Naive B cell (primary cell): ENCODE measurements at regions not wholly inside any gene's neighbourhood (a gene's known extent, or its start where the extent isn't known, plus 50 kb on each side); places are given as distances from the start of the nearest gene placed in this dataset.

Experiments
- ATAC-seq, 2 donors: fragments of 150-1000 bp; cut with Tn5 transposase; 2 replicates each; pipeline ENCODE4 v1.10.0; 2021; ENCODE audit warnings: low read depth in 2 of 2, mild to moderate bottlenecking in 2 of 2, moderate library complexity in 2 of 2
- DNase-seq: peaks from one replicate; pipeline ENCODE4 v3.0.0; 2022
- H3K27ac Mint-ChIP-seq, 6 donors: one replicate each; pipeline ENCODE4 v1.8.0; 2020 to 2022; ENCODE audit warnings: mild to moderate bottlenecking in 6 of 6, mixed read lengths in 6 of 6, moderate library complexity in 5 of 6, inconsistent platforms in 2 of 6
- H3K27me3 Mint-ChIP-seq, 3 donors: one replicate each; pipeline ENCODE4 v1.8.0; 2021 to 2022; ENCODE audit warnings: mixed read lengths in 3 of 3, mild to moderate bottlenecking in 1 of 3
- H3K36me3 Mint-ChIP-seq, 2 donors: one replicate each; pipeline ENCODE4 v1.8.0; 2020 to 2022; ENCODE audit warnings: mixed read lengths in 2 of 2, inconsistent platforms in 1 of 2, mild to moderate bottlenecking in 1 of 2
- H3K4me1 Mint-ChIP-seq, 3 donors: one replicate each; pipeline ENCODE4 v1.8.0; 2020 to 2022; ENCODE audit warnings: mixed read lengths in 3 of 3, inconsistent platforms in 1 of 3, mild to moderate bottlenecking in 1 of 3, moderate library complexity in 1 of 3
- H3K4me3 Mint-ChIP-seq, 8 donors: one replicate each; pipeline ENCODE4 v1.8.0; 2020 to 2022; ENCODE audit warnings: mild to moderate bottlenecking in 8 of 8, mixed read lengths in 8 of 8, moderate library complexity in 8 of 8, inconsistent platforms in 2 of 8
- H3K9me3 Mint-ChIP-seq, 7 donors: one replicate each; pipeline ENCODE4 v1.8.0; 2020 to 2022; ENCODE audit warnings: mixed read lengths in 7 of 7, mild to moderate bottlenecking in 5 of 7, inconsistent platforms in 2 of 7, moderate library complexity in 1 of 7

DNA sequence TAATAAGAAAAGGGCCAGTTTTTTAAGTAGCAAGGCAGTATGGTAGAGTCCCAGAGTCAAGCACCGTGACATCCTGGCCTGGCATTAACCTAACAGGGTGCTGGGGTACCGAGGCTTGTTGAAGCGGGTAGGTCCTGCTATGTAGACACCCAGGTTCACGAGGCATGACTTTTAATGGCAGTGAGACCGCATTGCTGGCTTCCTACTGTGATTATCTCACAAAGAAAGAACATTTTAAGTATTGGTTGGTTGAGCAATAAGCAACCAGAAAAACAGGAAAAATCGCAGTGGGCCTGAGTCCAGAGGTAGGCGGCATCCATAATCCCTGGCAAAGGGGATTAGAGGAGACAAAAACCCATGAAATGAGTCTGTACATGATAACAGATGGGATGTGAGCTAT lies 927.9 kb upstream of the ACVR2A start:
- peaks cover 0 to 4% (median 0%) of the 10 kb centered on the region in 7 donors for H3K9me3 Mint-ChIP-seq
- no peaks in the 10 kb centered on the region for H3K4me1 Mint-ChIP-seq

DNA sequence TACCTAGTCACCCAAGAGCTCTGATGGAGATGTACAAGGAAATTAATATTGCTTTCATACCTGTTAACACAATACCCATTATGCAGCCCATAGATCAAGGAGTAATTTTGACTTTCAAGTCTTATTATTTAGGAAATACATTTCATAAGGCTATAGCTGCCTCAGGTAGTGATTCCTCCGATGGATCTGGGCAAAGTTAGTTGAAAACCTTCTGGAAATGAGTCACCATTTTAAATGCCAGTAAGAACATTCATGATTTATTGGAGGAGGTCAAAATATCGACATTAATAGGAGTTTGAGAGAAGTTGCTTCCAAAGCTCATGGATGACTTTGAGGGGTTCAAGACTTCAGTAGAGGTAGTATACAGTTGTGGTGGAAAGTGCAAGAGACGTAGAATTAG lies 931.4 kb upstream of the ACVR2A start:
- H3K27ac Mint-ChIP-seq: no peak overlapping the region
- no peaks in the 10 kb centered on the region for H3K36me3 Mint-ChIP-seq
- peaks cover 2 to 16% (median 4%) of the 10 kb centered on the region in 7 donors for H3K9me3 Mint-ChIP-seq
- no peak overlapping the region for H3K4me3 Mint-ChIP-seq
- ATAC-seq (no peak), DNase-seq (no peak)
- no peaks in the 10 kb centered on the region for H3K27me3 Mint-ChIP-seq
- H3K4me1 Mint-ChIP-seq: no peaks in the 10 kb centered on the region

More for the DNA sequence above, 927.9 kb upstream of the ACVR2A start:
- no peak for ATAC-seq
- Mint-ChIP-seq H3K27me3 (no peaks in the 10 kb centered on the region), H3K36me3 (no peaks in the 10 kb centered on the region), H3K27ac (no peak overlapping the region), H3K4me3 (no peak overlapping the region)
- DNase-seq: no peak

DNA sequence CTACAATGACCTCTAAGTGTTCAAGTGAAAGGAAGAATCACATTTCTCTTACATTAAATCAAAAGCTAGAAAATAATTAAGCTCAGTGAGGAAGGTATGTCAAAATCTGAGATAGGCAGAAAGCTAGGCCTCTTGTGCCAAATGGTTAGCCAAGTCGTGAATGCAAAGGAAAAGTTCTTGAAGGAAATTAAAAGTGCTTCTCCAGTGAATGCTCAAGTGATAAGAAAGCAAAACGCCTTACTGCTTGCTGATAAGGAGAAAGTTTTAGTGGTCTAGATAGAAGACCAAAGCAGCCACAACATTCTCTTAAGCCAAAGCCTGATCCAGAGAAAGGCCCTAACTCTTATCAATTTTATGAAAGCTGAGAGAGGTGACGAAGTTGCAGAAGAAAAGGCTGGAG lies 932.3 kb upstream of the ACVR2A start:
- ATAC-seq (no peak), DNase-seq (no peak)
- Mint-ChIP-seq H3K36me3 (no peaks in the 10 kb centered on the region), H3K9me3 (peaks cover 2 to 16% (median 4%) of the 10 kb centered on the region in 7 donors), H3K4me3 (no peak overlapping the region), H3K4me1 (no peaks in the 10 kb centered on the region), H3K27me3 (no peaks in the 10 kb centered on the region), H3K27ac (no peak overlapping the region)

DNA sequence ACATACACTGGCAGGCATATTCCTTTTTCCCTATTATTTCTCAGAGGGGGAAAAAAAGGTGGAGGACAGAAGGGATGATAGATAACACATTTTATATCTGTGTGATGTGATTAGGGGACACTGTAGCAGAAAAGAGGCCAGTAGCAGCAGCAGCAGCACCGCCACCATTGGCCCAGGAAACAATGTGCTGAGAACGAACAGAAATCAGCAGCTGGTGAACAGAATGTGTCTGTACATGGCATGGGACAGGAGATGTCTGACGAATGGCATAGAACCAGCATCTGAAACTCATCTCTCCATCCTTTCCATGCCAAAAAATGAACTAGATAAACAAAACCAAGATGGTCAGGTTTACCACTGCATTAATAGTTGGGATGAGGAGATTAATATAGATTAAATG lies 936.1 kb upstream of the ACVR2A start:
- no peak for ATAC-seq
- H3K27me3 Mint-ChIP-seq: no peaks in the 10 kb centered on the region
- H3K4me3 Mint-ChIP-seq: no peak overlapping the region
- no peak for DNase-seq
- H3K36me3 Mint-ChIP-seq: no peaks in the 10 kb centered on the region
- peaks cover 2 to 21% (median 4%) of the 10 kb centered on the region in 7 donors for H3K9me3 Mint-ChIP-seq
- H3K27ac Mint-ChIP-seq: no peak overlapping the region
- H3K4me1 Mint-ChIP-seq: no peaks in the 10 kb centered on the region

DNA sequence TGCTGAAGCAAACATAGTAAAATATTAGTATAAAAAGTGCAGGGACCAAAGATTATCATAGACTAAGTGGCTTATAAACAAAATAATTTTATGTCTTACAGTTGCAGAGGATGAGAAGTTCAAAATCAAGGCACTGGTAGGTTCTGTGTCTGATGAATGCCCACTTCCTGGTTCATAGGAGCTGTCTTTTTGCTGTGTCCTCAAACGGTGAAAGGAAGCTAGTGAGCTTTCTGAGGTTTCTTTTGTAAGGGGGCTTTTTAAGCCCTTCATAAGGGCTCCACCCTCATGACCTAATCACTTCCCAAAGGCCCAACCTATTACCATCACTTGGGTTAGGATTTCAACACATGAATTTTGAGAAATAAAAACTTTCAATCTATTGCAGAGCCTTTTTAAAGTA lies 946.7 kb upstream of the ACVR2A start:
- Mint-ChIP-seq H3K36me3 (no peaks in the 10 kb centered on the region), H3K27ac (no peak overlapping the region), H3K4me3 (no peak overlapping the region), H3K4me1 (no peaks in the 10 kb centered on the region), H3K9me3 (peaks cover 0 to 4% (median 0%) of the 10 kb centered on the region in 7 donors), H3K27me3 (no peaks in the 10 kb centered on the region)
- no peak for DNase-seq
- ATAC-seq: no peak

DNA sequence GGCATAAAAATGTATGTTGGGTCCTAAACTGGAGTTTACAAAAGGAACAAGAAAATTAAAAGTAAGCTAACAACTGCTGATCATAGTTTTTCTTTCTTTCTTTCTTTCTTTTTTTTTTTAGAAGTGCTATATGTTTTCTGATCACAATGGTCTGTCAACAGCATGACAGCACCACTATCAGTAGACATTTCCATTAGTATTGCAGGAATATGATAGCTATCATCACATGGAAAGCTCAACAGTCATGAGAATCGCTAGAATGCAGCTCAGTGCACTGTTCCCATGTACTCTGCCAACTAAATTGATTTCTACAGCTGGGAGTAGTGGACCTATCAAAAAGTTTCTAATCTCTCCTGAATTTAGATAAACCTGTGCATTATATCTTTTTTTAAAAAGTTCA lies 950.3 kb upstream of the ACVR2A start:
- peaks cover 0 to 3% (median 0%) of the 10 kb centered on the region in 7 donors for H3K9me3 Mint-ChIP-seq
- DNase-seq: no peak
- no peak overlapping the region for H3K4me3 Mint-ChIP-seq
- no peak overlapping the region for H3K27ac Mint-ChIP-seq
- H3K36me3 Mint-ChIP-seq: no peaks in the 10 kb centered on the region
- H3K4me1 Mint-ChIP-seq: no peaks in the 10 kb centered on the region
- no peaks in the 10 kb centered on the region for H3K27me3 Mint-ChIP-seq
- no peak for ATAC-seq

DNA sequence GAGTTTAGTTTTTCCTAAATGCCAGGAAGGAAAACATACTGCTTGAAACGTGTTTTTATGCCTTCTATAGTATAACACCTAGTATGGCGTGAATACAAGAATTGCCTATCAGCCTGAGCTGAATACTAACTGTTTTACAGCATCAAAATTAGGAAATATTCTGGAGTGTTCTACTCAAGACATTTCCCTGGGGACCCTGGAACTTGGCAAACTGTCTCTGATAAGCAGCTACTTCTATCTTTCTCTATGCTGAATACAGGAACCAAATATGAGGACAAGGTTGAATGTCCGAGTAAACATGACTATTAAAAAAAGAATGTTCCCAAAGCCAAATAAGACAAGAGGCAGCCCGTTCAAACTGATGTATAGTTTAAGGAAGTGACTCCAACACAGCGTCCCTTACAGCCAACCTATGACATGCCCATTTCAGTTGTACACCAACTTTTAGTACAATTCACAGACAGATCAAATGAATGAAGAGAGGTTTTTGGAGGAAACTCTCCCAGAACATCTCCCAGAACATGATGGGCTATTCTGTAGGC lies 951.3 kb upstream of the ACVR2A start:
- Mint-ChIP-seq H3K27me3 (no peaks in the 10 kb centered on the region), H3K36me3 (no peaks in the 10 kb centered on the region), H3K9me3 (peaks cover 0 to 3% (median 0%) of the 10 kb centered on the region in 7 donors), H3K27ac (no peak overlapping the region), H3K4me1 (no peaks in the 10 kb centered on the region), H3K4me3 (no peak overlapping the region)
- DNase-seq (no peak), ATAC-seq (no peak)

DNA sequence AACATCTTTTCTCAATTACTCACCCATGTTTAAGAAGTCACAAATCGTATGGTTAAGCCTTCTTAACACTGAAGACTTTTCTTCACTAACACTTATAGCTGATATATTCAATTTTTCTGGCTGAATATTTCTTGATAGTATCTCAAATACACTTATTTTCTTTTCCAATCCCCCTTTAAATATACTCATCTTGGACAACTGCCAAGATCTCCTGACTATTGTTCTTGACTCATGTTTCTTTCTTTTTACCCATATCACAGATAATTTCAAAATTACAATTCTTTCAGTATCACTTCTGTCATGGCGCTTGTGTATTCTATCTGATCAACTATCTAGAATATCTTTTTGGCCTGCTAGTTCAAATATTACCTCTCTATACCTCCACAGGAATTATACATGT lies 954.3 kb upstream of the ACVR2A start:
- no peaks in the 10 kb centered on the region for H3K4me1 Mint-ChIP-seq
- no peaks in the 10 kb centered on the region for H3K27me3 Mint-ChIP-seq
- H3K9me3 Mint-ChIP-seq: peaks cover 0 to 3% (median 0%) of the 10 kb centered on the region in 7 donors
- DNase-seq (no peak), ATAC-seq (no peak)
- H3K36me3 Mint-ChIP-seq: no peaks in the 10 kb centered on the region
- H3K4me3 Mint-ChIP-seq: no peak overlapping the region
- no peak overlapping the region for H3K27ac Mint-ChIP-seq

DNA sequence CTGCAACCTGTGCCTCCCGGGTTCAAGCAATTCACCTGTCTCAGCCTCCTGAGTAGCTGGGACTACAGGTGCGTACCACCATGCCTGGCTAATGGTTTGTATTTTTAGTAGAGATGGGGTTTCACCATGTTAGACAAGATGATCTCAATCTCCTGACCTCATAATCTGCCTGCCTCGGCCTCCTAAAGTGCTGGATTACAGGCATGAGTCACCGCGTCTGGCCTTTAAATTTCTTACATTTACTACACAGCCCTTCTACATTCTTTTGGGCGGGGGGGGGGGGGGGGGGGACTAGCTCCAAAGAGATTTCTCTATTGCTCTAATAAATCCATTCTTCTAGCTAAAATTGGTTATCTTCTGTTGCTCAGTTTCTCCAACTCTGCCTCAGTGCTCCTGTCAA lies 964.9 kb upstream of the ACVR2A start:
- DNase-seq: no peak
- H3K9me3 Mint-ChIP-seq: peaks cover 0 to 12% (median 4%) of the 10 kb centered on the region in 7 donors
- no peak for ATAC-seq
- no peaks in the 10 kb centered on the region for H3K36me3 Mint-ChIP-seq
- H3K4me3 Mint-ChIP-seq: no peak overlapping the region
- H3K4me1 Mint-ChIP-seq: no peaks in the 10 kb centered on the region
- no peaks in the 10 kb centered on the region for H3K27me3 Mint-ChIP-seq
- H3K27ac Mint-ChIP-seq: no peak overlapping the region

DNA sequence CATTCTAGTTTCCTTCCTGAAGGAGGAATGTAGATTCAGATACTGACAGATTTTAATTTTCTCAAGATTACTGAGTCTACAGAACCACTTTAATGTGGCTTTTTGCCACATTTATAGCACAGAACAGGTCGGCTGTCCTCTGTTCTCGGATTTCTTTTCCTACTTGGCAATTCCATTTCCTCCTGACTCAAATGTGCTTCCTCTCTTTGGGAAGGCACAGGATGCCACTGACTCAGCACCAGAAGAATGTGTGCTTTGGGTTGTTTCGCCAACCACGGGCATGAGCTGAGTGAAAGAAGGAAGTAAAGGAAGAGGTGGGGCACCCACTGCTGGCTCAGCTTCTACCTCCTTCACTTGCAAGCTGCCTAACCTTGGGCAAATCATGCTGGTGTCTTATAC lies 970.6 kb upstream of the ACVR2A start:
- ATAC-seq (no peak), DNase-seq (no peak)
- Mint-ChIP-seq H3K4me1 (no peaks in the 10 kb centered on the region), H3K27ac (no peak overlapping the region), H3K9me3 (peaks cover 0 to 6% (median 0%) of the 10 kb centered on the region in 7 donors), H3K4me3 (no peak overlapping the region), H3K27me3 (no peaks in the 10 kb centered on the region), H3K36me3 (no peaks in the 10 kb centered on the region)

DNA sequence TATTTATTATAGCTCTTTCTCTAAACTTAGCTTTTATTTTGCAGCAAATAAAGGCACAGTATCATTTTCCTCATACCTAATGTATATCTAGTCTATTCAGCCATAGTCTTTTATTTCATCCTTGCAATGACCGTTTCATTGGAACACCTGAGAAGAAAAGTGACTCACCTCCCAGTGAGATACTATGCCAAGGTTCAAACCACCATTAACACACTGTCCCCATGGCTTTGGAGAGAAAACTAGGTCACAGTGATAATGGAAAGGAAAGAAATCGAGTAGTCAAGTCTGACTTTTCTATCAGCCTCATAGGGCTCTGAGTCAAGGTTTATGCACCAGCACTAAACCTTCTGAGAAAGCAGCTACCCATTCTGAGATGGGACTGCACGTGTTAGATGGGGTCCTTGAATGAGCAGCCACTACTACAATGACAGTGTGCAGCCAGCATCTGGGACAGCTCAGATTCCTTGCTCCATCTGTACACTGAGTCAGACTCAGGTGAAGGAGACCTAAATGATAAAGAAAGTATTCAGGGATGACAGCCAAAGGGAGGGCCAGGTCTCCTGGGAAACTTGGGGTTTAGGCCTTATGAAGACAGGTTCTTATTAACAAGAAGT lies 971.1 kb upstream of the ACVR2A start:
- Mint-ChIP-seq H3K4me3 (no peak overlapping the region), H3K9me3 (peaks cover 0 to 6% (median 0%) of the 10 kb centered on the region in 7 donors), H3K4me1 (no peaks in the 10 kb centered on the region), H3K36me3 (no peaks in the 10 kb centered on the region), H3K27me3 (no peaks in the 10 kb centered on the region), H3K27ac (no peak overlapping the region)
- DNase-seq: no peak
- ATAC-seq: no peak

DNA sequence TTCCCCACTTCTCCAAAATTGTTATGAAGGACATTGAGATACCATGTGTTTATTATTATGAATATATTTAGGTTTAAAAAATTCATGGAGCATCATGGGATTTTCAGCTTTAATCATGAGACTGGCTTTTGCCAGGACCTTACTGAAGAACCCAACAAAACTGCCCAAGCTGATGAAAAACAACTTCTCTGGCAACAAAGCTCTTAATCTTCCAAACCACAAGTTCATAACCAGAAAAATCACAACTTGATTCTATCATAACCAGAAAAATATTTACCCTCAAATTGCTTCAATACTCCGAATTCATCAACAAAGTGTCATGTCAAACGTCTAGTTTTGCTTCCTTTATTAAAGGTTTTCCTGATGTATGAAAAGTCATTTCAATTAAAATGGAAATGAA lies 971.8 kb upstream of the ACVR2A start:
- no peaks in the 10 kb centered on the region for H3K27me3 Mint-ChIP-seq
- ATAC-seq: no peak
- H3K4me3 Mint-ChIP-seq: no peak overlapping the region
- H3K9me3 Mint-ChIP-seq: peaks cover 0 to 6% (median 0%) of the 10 kb centered on the region in 7 donors
- H3K4me1 Mint-ChIP-seq: no peaks in the 10 kb centered on the region
- no peaks in the 10 kb centered on the region for H3K36me3 Mint-ChIP-seq
- DNase-seq: no peak
- no peak overlapping the region for H3K27ac Mint-ChIP-seq

DNA sequence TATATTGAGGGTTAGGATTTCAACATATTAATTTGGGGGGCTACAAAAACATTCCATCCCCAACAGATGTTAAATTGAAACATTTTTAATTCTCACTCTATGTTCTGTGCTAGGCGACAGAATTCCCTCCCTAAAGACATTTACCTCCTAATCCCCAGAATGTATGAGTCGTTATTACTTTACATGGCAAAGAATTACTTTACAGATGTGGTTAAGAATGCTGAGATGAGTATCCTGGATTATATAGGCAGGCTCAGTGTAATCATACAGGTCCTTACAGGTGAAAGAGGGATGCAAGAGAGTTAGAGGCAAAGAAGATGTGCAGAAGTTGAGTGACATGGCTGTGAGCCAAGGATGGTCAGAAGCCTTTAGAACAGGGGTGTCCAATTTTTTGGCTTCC lies 974.1 kb upstream of the ACVR2A start:
- H3K4me1 Mint-ChIP-seq: no peaks in the 10 kb centered on the region
- peaks cover 0 to 7% (median 0%) of the 10 kb centered on the region in 7 donors for H3K9me3 Mint-ChIP-seq
- no peaks in the 10 kb centered on the region for H3K27me3 Mint-ChIP-seq
- no peak for ATAC-seq
- no peak overlapping the region for H3K4me3 Mint-ChIP-seq
- no peak for DNase-seq
- no peaks in the 10 kb centered on the region for H3K36me3 Mint-ChIP-seq
- H3K27ac Mint-ChIP-seq: no peak overlapping the region

DNA sequence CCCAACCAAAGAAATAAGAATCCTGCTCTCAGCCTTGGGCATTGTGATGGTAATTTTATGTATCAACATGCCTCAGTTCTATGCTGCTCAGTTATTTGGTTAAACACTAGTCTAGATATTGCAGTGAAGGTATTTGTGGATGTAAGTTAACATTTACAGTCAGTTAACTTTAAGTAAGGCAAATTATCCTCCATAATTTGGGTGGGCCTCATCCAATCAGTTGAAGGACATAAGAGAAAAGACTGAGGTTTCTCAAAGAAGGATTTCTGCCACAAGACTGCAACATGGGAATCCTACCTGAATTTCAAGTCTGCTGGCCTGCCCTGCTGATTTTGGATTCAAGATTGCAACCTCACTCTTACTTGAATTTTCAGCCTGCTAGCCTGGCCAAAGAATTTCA lies 975.5 kb upstream of the ACVR2A start:
- no peak for ATAC-seq
- no peak overlapping the region for H3K27ac Mint-ChIP-seq
- no peaks in the 10 kb centered on the region for H3K27me3 Mint-ChIP-seq

DNA sequence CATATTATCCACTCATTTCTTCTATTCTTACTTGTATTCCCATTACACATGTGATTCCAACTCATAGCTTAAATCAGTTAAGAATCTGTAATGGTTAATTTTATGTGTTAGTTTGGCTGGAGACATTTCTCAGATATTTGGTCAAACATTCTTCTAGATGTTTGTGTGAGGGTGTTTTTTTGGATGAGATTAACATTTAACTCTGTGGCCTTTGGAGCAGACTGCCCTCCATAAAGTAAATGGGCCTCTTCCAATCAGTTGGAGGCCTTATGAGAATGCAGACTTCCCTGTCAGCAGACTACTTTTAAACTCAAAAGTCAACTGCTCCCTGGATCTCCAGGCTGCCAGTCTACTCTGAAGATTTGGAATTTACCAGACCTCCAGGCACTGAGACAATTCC lies 976.8 kb upstream of the ACVR2A start:
- Mint-ChIP-seq H3K27ac (no peak overlapping the region), H3K36me3 (no peaks in the 10 kb centered on the region), H3K4me1 (no peaks in the 10 kb centered on the region), H3K4me3 (no peak overlapping the region), H3K27me3 (no peaks in the 10 kb centered on the region), H3K9me3 (peaks cover 0 to 19% (median 9%) of the 10 kb centered on the region in 7 donors)
- no peak for DNase-seq
- no peak for ATAC-seq

More for the DNA sequence above, 975.5 kb upstream of the ACVR2A start:
- no peaks in the 10 kb centered on the region for H3K36me3 Mint-ChIP-seq
- DNase-seq: no peak
- H3K4me3 Mint-ChIP-seq: no peak overlapping the region
- H3K9me3 Mint-ChIP-seq: peaks cover 0 to 12% (median 8%) of the 10 kb centered on the region in 7 donors
- H3K4me1 Mint-ChIP-seq: no peaks in the 10 kb centered on the region
